Activated T-cell treated with anti-CD3 and anti-CD28 coated beads, Interleukin-2, amount 50 U/mL, for 72 hours (primary cell): ENCODE measurements at regions not wholly inside any gene's neighbourhood (a gene's known extent, or its start where the extent isn't known, plus 50 kb on each side); places are given as distances from the start of the nearest gene placed in this dataset.
"Not testable (repeated sequence)": the region's sequence is repeated elsewhere in the genome, so short reads cannot be mapped to it uniquely, and the experiment has no call there.

Experiments used
- ATAC-seq, 2 donors: fragments of 150-1000 bp; cut with Tn5 transposase; replicated peaks in 1 of 2; 2 replicates each; pipeline ENCODE4 v1.10.0; 2021; ENCODE audit warnings: moderate library complexity in 2 of 2, mild to moderate bottlenecking in 1 of 2
- DNase-seq, 2 donors: peaks; one replicate each; pipeline ENCODE4 v3.0.0; 2021 to 2022; ENCODE audit warnings: mixed read lengths in 1 of 2
- H3K27ac Mint-ChIP-seq: one replicate; pipeline ENCODE4 v1.8.0; 2022; ENCODE audit warnings: mild to moderate bottlenecking, moderate library complexity, mixed read lengths
- H3K27me3 Mint-ChIP-seq: one replicate; pipeline ENCODE4 v1.8.0; 2022; ENCODE audit warnings: low read depth, mixed read lengths
- H3K36me3 Mint-ChIP-seq, 2 donors: one replicate each; pipeline ENCODE4 v1.8.0; 2022; ENCODE audit warnings: mixed read lengths in 2 of 2, mild to moderate bottlenecking in 1 of 2; ENCODE audit not compliant: insufficient read depth in 2 of 2
- H3K4me1 Mint-ChIP-seq: one replicate; pipeline ENCODE4 v1.8.0; 2022; ENCODE audit warnings: low read depth, mixed read lengths
- H3K4me3 Mint-ChIP-seq, 2 donors: one replicate each; pipeline ENCODE4 v1.8.0; 2022; ENCODE audit warnings: mild to moderate bottlenecking in 2 of 2, mixed read lengths in 2 of 2, moderate library complexity in 2 of 2
- H3K9me3 Mint-ChIP-seq, 2 donors: one replicate each; pipeline ENCODE4 v1.8.0; 2022; ENCODE audit warnings: mixed read lengths in 2 of 2

- H3K9me3 Mint-ChIP-seq, ATAC-seq, H3K4me3 Mint-ChIP-seq, H3K4me1 Mint-ChIP-seq, H3K36me3 Mint-ChIP-seq, H3K27me3 Mint-ChIP-seq, H3K27ac Mint-ChIP-seq, DNase-seq: not testable (repeated sequence)
Observed at GRCh38 chr2:76697439-76697838, 824.7 kb downstream of the LRRTM4 start.

GRCh38 chr2:76692908-76693307 lies 829.3 kb downstream of the LRRTM4 start:
- Mint-ChIP-seq H3K27me3 (no peaks in the 10 kb centered on the region), H3K27ac (no peak overlapping the region)

GRCh38 chr2:76688732-76689131 lies 833.4 kb downstream of the LRRTM4 start:
- no peaks in the 10 kb centered on the region for H3K27me3 Mint-ChIP-seq
- H3K4me1 Mint-ChIP-seq = no peaks in the 10 kb centered on the region
- no peak for ATAC-seq
- peaks cover 6 to 8% of the 10 kb centered on the region in 2 donors for H3K9me3 Mint-ChIP-seq
- H3K36me3 Mint-ChIP-seq = no peaks in the 10 kb centered on the region
- H3K4me3 Mint-ChIP-seq = no peak overlapping the region
- H3K27ac Mint-ChIP-seq = no peak overlapping the region
- no peak for DNase-seq

More at GRCh38 chr2:76692908-76693307, 829.3 kb downstream of the LRRTM4 start:
- no peak for DNase-seq
- ATAC-seq = no peak
- Mint-ChIP-seq H3K36me3 (no peaks in the 10 kb centered on the region), H3K4me3 (no peak overlapping the region), H3K4me1 (no peaks in the 10 kb centered on the region), H3K9me3 (peaks cover 2 to 3% of the 10 kb centered on the region in 2 donors)

- peaks cover 7 to 8% of the 10 kb centered on the region in 2 donors for H3K9me3 Mint-ChIP-seq
- H3K36me3 Mint-ChIP-seq = no peaks in the 10 kb centered on the region
Observed at GRCh38 chr2:76687923-76688322, 834.3 kb downstream of the LRRTM4 start.

GRCh38 chr2:76684756-76685155 lies 837.4 kb downstream of the LRRTM4 start:
- no peak overlapping the region for H3K27ac Mint-ChIP-seq
- no peak for ATAC-seq
- H3K4me1 Mint-ChIP-seq = no peaks in the 10 kb centered on the region
- DNase-seq = no peak
- no peaks in the 10 kb centered on the region for H3K36me3 Mint-ChIP-seq
- no peaks in the 10 kb centered on the region for H3K27me3 Mint-ChIP-seq
- peaks cover 4 to 8% of the 10 kb centered on the region in 2 donors for H3K9me3 Mint-ChIP-seq
- H3K4me3 Mint-ChIP-seq = no peak overlapping the region

More at GRCh38 chr2:76687923-76688322, 834.3 kb downstream of the LRRTM4 start:
- Mint-ChIP-seq H3K4me3 (no peak overlapping the region), H3K27ac (no peak overlapping the region), H3K4me1 (no peaks in the 10 kb centered on the region), H3K27me3 (no peaks in the 10 kb centered on the region)
- DNase-seq (no peak), ATAC-seq (no peak)

- Mint-ChIP-seq H3K36me3 (no peaks in the 10 kb centered on the region), H3K4me1 (no peaks in the 10 kb centered on the region), H3K4me3 (no peak overlapping the region), H3K27ac (no peak overlapping the region), H3K27me3 (no peaks in the 10 kb centered on the region), H3K9me3 (peaks cover 1 to 4% of the 10 kb centered on the region in 2 donors)
- no peak for ATAC-seq
- DNase-seq = no peak
Observed at GRCh38 chr2:76679025-76679396, 843.2 kb downstream of the LRRTM4 start.

- Mint-ChIP-seq H3K4me1 (no peaks in the 10 kb centered on the region), H3K9me3 (peaks cover 1 to 2% of the 10 kb centered on the region in 2 donors), H3K27me3 (no peaks in the 10 kb centered on the region), H3K4me3 (no peak overlapping the region), H3K36me3 (no peaks in the 10 kb centered on the region), H3K27ac (no peak overlapping the region)
- DNase-seq (no peak), ATAC-seq (no peak)
Observed at GRCh38 chr2:76678383-76679024, 843.7 kb downstream of the LRRTM4 start.

GRCh38 chr2:76675212-76675611 lies 847.0 kb downstream of the LRRTM4 start:
- no peaks in the 10 kb centered on the region for H3K4me1 Mint-ChIP-seq
- no peaks in the 10 kb centered on the region for H3K27me3 Mint-ChIP-seq
- H3K36me3 Mint-ChIP-seq = no peaks in the 10 kb centered on the region
- peaks cover 2 to 3% of the 10 kb centered on the region in 2 donors for H3K9me3 Mint-ChIP-seq
- no peak for DNase-seq
- no peak overlapping the region for H3K27ac Mint-ChIP-seq
- no peak overlapping the region for H3K4me3 Mint-ChIP-seq
- no peak for ATAC-seq

- H3K27ac Mint-ChIP-seq = no peak overlapping the region
- ATAC-seq = no peak
Observed at GRCh38 chr2:76672798-76673197, 849.4 kb downstream of the LRRTM4 start.

GRCh38 chr2:76669966-76670465 lies 852.2 kb downstream of the LRRTM4 start:
- no peak for ATAC-seq

More at GRCh38 chr2:76672798-76673197, 849.4 kb downstream of the LRRTM4 start:
- DNase-seq = no peak
- Mint-ChIP-seq H3K4me3 (no peak overlapping the region), H3K27me3 (no peaks in the 10 kb centered on the region), H3K4me1 (no peaks in the 10 kb centered on the region), H3K9me3 (peaks cover 2 to 6% of the 10 kb centered on the region in 2 donors), H3K36me3 (no peaks in the 10 kb centered on the region)

GRCh38 chr2:76668279-76668678 lies 853.9 kb downstream of the LRRTM4 start:
- no peaks in the 10 kb centered on the region for H3K27me3 Mint-ChIP-seq
- no peak for ATAC-seq

More at GRCh38 chr2:76669966-76670465, 852.2 kb downstream of the LRRTM4 start:
- Mint-ChIP-seq H3K9me3 (peaks cover 0 to 7% of the 10 kb centered on the region in 2 donors), H3K27ac (no peak overlapping the region), H3K27me3 (no peaks in the 10 kb centered on the region), H3K4me3 (no peak overlapping the region), H3K4me1 (no peaks in the 10 kb centered on the region), H3K36me3 (no peaks in the 10 kb centered on the region)
- DNase-seq = no peak

GRCh38 chr2:76667821-76668271 lies 854.3 kb downstream of the LRRTM4 start:
- Mint-ChIP-seq H3K36me3 (no peaks in the 10 kb centered on the region), H3K4me3 (no peak overlapping the region), H3K27ac (no peak overlapping the region), H3K4me1 (no peaks in the 10 kb centered on the region), H3K9me3 (peaks cover 0 to 9% of the 10 kb centered on the region in 2 donors), H3K27me3 (no peaks in the 10 kb centered on the region)
- DNase-seq (no peak), ATAC-seq (no peak)

More at GRCh38 chr2:76668279-76668678, 853.9 kb downstream of the LRRTM4 start:
- no peak for DNase-seq
- Mint-ChIP-seq H3K36me3 (no peaks in the 10 kb centered on the region), H3K4me1 (no peaks in the 10 kb centered on the region), H3K27ac (no peak overlapping the region), H3K9me3 (peaks cover 0 to 9% of the 10 kb centered on the region in 2 donors), H3K4me3 (no peak overlapping the region)

- Mint-ChIP-seq H3K27ac (no peak overlapping the region), H3K9me3 (peaks cover 5 to 11% of the 10 kb centered on the region in 2 donors), H3K36me3 (no peaks in the 10 kb centered on the region), H3K4me1 (no peaks in the 10 kb centered on the region), H3K4me3 (no peak overlapping the region), H3K27me3 (no peaks in the 10 kb centered on the region)
- ATAC-seq (no peak), DNase-seq (no peak)
Observed at GRCh38 chr2:76642129-76642528, 880.0 kb downstream of the LRRTM4 start.

- Mint-ChIP-seq H3K4me3 (no peak overlapping the region), H3K36me3 (no peaks in the 10 kb centered on the region), H3K27me3 (no peaks in the 10 kb centered on the region), H3K9me3 (peaks cover 5 to 11% of the 10 kb centered on the region in 2 donors), H3K4me1 (no peaks in the 10 kb centered on the region), H3K27ac (no peak overlapping the region)
- ATAC-seq (no peak), DNase-seq (no peak)
Observed at GRCh38 chr2:76641506-76641905, 880.7 kb downstream of the LRRTM4 start.
